AG10803 (cell line): ENCODE measurements at regions not wholly inside any gene's neighbourhood (a gene's known extent, or its start where the extent isn't known, plus 50 kb on each side); places are given as distances from the start of the nearest gene placed in this dataset.

Source experiments
- DNase-seq: peaks from one replicate; pipeline ENCODE4 v3.0.0; 2010; ENCODE audit warnings: low read depth
- H3K4me3 ChIP-seq: 2 replicates; pipeline ENCODE4 v1.5.1; 2011; ENCODE audit warnings: mild to moderate bottlenecking, low read length, control low read depth
- TF ChIP-seq, protein P1 (sequence below): conservative IDR thresholded peaks from 2 replicates; pipeline ENCODE4 v1.5.1; 2011; ENCODE audit warnings: mild to moderate bottlenecking, low read length, control low read depth, inconsistent platforms

DNA sequence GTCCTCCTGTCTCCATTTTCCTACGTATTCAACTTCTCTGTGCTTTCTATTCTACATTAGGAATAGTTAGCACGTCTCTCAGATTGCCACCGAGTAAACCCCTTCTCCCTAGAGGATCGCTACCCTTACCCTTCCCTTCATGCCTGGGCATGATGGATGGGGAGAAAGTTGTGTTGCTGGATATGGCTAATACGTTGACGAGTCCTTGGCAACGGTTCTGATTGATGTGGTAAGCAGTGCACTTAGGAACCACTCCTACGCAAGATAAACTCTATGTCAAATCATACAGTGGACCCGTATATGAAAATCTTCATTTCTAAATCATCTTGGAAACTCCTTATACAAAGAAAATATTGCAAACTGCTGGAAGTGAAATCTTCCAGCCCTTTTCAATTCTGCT lies 224.5 kb downstream of the EFNB2 start:
- TF ChIP-seq, protein P1, sequence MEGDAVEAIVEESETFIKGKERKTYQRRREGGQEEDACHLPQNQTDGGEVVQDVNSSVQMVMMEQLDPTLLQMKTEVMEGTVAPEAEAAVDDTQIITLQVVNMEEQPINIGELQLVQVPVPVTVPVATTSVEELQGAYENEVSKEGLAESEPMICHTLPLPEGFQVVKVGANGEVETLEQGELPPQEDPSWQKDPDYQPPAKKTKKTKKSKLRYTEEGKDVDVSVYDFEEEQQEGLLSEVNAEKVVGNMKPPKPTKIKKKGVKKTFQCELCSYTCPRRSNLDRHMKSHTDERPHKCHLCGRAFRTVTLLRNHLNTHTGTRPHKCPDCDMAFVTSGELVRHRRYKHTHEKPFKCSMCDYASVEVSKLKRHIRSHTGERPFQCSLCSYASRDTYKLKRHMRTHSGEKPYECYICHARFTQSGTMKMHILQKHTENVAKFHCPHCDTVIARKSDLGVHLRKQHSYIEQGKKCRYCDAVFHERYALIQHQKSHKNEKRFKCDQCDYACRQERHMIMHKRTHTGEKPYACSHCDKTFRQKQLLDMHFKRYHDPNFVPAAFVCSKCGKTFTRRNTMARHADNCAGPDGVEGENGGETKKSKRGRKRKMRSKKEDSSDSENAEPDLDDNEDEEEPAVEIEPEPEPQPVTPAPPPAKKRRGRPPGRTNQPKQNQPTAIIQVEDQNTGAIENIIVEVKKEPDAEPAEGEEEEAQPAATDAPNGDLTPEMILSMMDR = no peak
- DNase-seq = no peak
- H3K4me3 ChIP-seq = no peak overlapping the region

GRCh38 chr13:106310291-106310865 lies 225.1 kb downstream of the EFNB2 start:
- TF ChIP-seq, protein P1 = no peak
- no peak overlapping the region for H3K4me3 ChIP-seq
- DNase-seq = no peak

GRCh38 chr13:106306748-106307277 lies 228.6 kb downstream of the EFNB2 start:
- TF ChIP-seq, protein P1 = no peak
- H3K4me3 ChIP-seq = no peak overlapping the region
- DNase-seq = no peak

DNA sequence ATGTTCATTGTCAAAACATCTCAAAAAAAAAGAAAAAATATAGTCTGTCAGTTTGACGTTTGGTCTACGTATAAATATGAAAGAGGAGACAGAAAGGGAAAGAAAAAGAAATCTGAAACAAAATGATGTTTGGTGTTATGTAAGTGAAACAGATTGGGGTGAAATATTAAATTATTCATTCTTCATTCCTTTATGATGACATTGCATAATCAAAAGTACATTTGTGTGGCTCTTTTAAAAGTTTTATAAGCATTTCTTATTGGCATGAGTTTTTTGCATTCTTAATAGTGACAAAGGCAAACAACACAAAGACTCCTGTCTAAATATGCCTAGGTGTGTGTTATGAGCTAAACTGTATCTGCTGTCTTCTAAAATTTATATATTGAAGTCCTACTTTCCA lies 232.6 kb downstream of the EFNB2 start:
- no peak for DNase-seq
- TF ChIP-seq, protein P1 = no peak
- H3K4me3 ChIP-seq = no peak overlapping the region

DNA sequence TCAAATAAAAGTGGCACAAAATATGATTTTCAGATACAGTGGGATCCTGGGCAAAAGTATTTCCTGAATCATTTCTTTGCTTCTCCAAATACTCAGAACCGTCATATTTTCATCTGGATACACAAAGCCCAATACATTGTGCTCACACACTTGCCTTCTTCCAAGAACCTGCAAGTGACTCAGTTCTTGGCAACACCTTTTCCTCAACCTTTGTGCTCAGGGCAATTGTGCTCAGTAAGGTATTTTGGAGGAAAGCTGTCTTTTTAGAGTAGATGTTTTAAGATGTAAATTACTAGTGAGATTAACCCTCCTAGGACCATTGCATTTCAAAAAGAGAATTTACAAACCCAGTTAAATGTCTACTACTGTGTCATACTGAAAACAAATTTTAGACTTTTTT lies 233.5 kb downstream of the EFNB2 start:
- TF ChIP-seq, protein P1 = no peak
- DNase-seq = no peak
- no peak overlapping the region for H3K4me3 ChIP-seq

- TF ChIP-seq, protein P1 = no peak
- no peak for DNase-seq
- no peak overlapping the region for H3K4me3 ChIP-seq
These were observed 235.8 kb downstream of the EFNB2 start for GRCh38 chr13:106299621-106300020.

- H3K4me3 ChIP-seq = no peak overlapping the region
- DNase-seq = no peak
- TF ChIP-seq, protein P1 = no peak
These were observed 238.2 kb downstream of the EFNB2 start for GRCh38 chr13:106297283-106297682.
